Neural cell (in vitro differentiated cells): ENCODE measurements at regions not wholly inside any gene's neighbourhood (a gene's known extent, or its start where the extent isn't known, plus 50 kb on each side); places are given as distances from the start of the nearest gene placed in this dataset.

ENCODE experiments used
- CTCF ChIP-seq: fragments of 450-650 bp; IDR thresholded peaks from 2 replicates; pipeline ENCODE4 v1.5.1; 2014; ENCODE audit warnings: antibody characterized with exemption, mild to moderate bottlenecking, moderate library complexity; ENCODE audit not compliant: poor library complexity, severe bottlenecking
- EP300 ChIP-seq: fragments of 450-650 bp; conservative IDR thresholded peaks from 2 replicates; pipeline ENCODE4 v1.6.1; 2014; ENCODE audit warnings: antibody characterized with exemption, mild to moderate bottlenecking, moderate library complexity; ENCODE audit not compliant: poor library complexity, severe bottlenecking
- EZH2 ChIP-seq: fragments of 200-600, 300-800 bp; shearing (Covaris generic), sonication (generic); IDR thresholded peaks from 2 replicates; pipeline ENCODE4 v1.6.1; 2014; ENCODE audit warnings: antibody characterized with exemption, low read length, borderline replicate concordance, mild to moderate bottlenecking; ENCODE audit not compliant: insufficient read depth, poor library complexity, severe bottlenecking
- MXI1 ChIP-seq: fragments of 450-650 bp; conservative IDR thresholded peaks from 2 replicates; pipeline ENCODE4 v1.6.1; 2014; ENCODE audit warnings: antibody characterized with exemption, mild to moderate bottlenecking; ENCODE audit not compliant: poor library complexity, severe bottlenecking
- POLR2AphosphoS5 ChIP-seq: IDR thresholded peaks from 2 replicates; pipeline ENCODE4 v1.6.1; 2012
- RAD21 ChIP-seq: fragments of 450-650 bp; conservative IDR thresholded peaks from 2 replicates; pipeline ENCODE4 v1.6.1; 2014; ENCODE audit warnings: antibody characterized with exemption, mild to moderate bottlenecking, moderate library complexity

- TF ChIP-seq EP300: no peak
- no peak for TF ChIP-seq CTCF
- TF ChIP-seq RAD21: no peak
- TF ChIP-seq EZH2: no peak
- TF ChIP-seq MXI1: no peak
- TF ChIP-seq POLR2AphosphoS5: peak; percentile 53
Observed at GRCh38 chr2:122851161-122851560, 1095.7 kb downstream of the TSN start.
